ENCODE measurements at regions not wholly inside any gene's neighbourhood (a gene's known extent, or its start where the extent isn't known, plus 50 kb on each side); places are given as distances from the start of the nearest gene placed in this dataset.

GRCh38 chr4:100632163-100632562 lies 114.3 kb upstream of the EMCN start:
- no peak for TF ChIP-seq POLR2A (IDR thresholded peaks at IDR 0.05; ENCODE audit: low read depth, low read length)
- TF ChIP-seq POLR2AphosphoS5 (IDR thresholded peaks at IDR 0.05; ENCODE audit: low read depth, low read length): no peak
- TF ChIP-seq TAF1 (IDR thresholded peaks at IDR 0.05; ENCODE audit: borderline replicate concordance, low read depth, low read length): no peak

Measured in GM12892 (cell line).